Endothelial cell (in vitro differentiated cells): ENCODE measurements at regions not wholly inside any gene's neighbourhood (a gene's known extent, or its start where the extent isn't known, plus 50 kb on each side); places are given as distances from the start of the nearest gene placed in this dataset.

Source experiments
- DNase-seq: peaks from one replicate; pipeline ENCODE4 v3.0.0; 2021; ENCODE audit warnings: low spot score
- H3K27ac Mint-ChIP-seq: one replicate; pipeline ENCODE4 v1.8.0; 2021; ENCODE audit warnings: mixed read lengths, inconsistent platforms; ENCODE audit not compliant: unreplicated experiment
- H3K27me3 Mint-ChIP-seq: one replicate; pipeline ENCODE4 v1.8.0; 2021; ENCODE audit warnings: mild to moderate bottlenecking, moderate library complexity, mixed read lengths, inconsistent platforms; ENCODE audit not compliant: unreplicated experiment
- H3K36me3 Mint-ChIP-seq: one replicate; pipeline ENCODE4 v1.8.0; 2021; ENCODE audit warnings: mild to moderate bottlenecking, low read depth, mixed read lengths, inconsistent platforms; ENCODE audit not compliant: unreplicated experiment
- H3K4me1 Mint-ChIP-seq: one replicate; pipeline ENCODE4 v1.8.0; 2021; ENCODE audit warnings: mild to moderate bottlenecking, mixed read lengths, inconsistent platforms; ENCODE audit not compliant: unreplicated experiment
- H3K4me3 Mint-ChIP-seq: one replicate; pipeline ENCODE4 v1.8.0; 2021; ENCODE audit warnings: mild to moderate bottlenecking, mixed read lengths, inconsistent platforms; ENCODE audit not compliant: unreplicated experiment
- H3K9me3 Mint-ChIP-seq: one replicate; pipeline ENCODE4 v1.8.0; 2021; ENCODE audit warnings: mixed read lengths, inconsistent platforms; ENCODE audit not compliant: unreplicated experiment
- CTCF ChIP-seq: fragments of 200-600 bp; sonication (generic); IDR thresholded peaks from one replicate; pipeline ENCODE4 v1.5.0; 2021; ENCODE audit warnings: antibody characterized with exemption; ENCODE audit not compliant: unreplicated experiment

GRCh38 chr1:181353526-181353925, 129.8 kb upstream of the CACNA1E start:
- Mint-ChIP-seq H3K27ac (no peak overlapping the region), H3K9me3 (no peaks in the 10 kb centered on the region), H3K36me3 (no peaks in the 10 kb centered on the region), H3K27me3 (peaks cover 6% of the 10 kb centered on the region), H3K4me1 (peaks cover 7% of the 10 kb centered on the region), H3K4me3 (no peak overlapping the region)
- no peak for DNase-seq
- no peak for TF ChIP-seq CTCF

- peaks cover 7% of the 10 kb centered on the region for H3K4me1 Mint-ChIP-seq
- H3K27me3 Mint-ChIP-seq, result peaks cover 2% of the 10 kb centered on the region
- H3K36me3 Mint-ChIP-seq, result no peaks in the 10 kb centered on the region
- H3K4me3 Mint-ChIP-seq, result no peak overlapping the region
- no peak overlapping the region for H3K27ac Mint-ChIP-seq
- no peaks in the 10 kb centered on the region for H3K9me3 Mint-ChIP-seq
- TF ChIP-seq CTCF, result no peak
- DNase-seq, result no peak
Observed at GRCh38 chr1:181354865-181355264, 128.5 kb upstream of the CACNA1E start.

- Mint-ChIP-seq H3K4me1 (peaks cover 7% of the 10 kb centered on the region), H3K27me3 (peaks cover 2% of the 10 kb centered on the region), H3K36me3 (no peaks in the 10 kb centered on the region), H3K9me3 (no peaks in the 10 kb centered on the region), H3K4me3 (no peak overlapping the region), H3K27ac (no peak overlapping the region)
- no peak for TF ChIP-seq CTCF
- DNase-seq, result no peak
Observed at GRCh38 chr1:181356505-181357340, 126.6 kb upstream of the CACNA1E start.

DNA sequence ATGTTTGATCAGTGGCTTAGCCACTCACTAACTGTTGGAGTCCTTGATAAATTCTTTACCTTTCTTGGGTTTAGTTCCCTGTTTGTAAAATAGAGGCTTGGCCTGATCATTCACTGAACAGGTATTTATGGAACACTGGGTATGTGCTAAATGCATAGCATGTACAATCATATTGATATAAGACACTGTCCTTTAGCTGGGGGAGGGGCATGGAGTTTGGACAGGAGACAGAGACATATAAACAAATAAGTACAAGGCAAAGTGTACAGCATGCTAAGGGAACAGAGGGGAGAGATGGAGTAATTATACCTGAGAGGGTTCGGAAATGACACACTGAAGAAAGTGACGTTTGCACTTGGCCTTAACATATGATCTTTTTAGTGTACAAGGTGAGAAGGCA, 124.3 kb upstream of the CACNA1E start:
- Mint-ChIP-seq H3K36me3 (no peaks in the 10 kb centered on the region), H3K4me1 (peaks cover 7% of the 10 kb centered on the region), H3K27ac (no peak overlapping the region), H3K27me3 (peaks cover 4% of the 10 kb centered on the region), H3K9me3 (no peaks in the 10 kb centered on the region), H3K4me3 (no peak overlapping the region)
- DNase-seq, result no peak
- no peak for TF ChIP-seq CTCF

- Mint-ChIP-seq H3K9me3 (no peaks in the 10 kb centered on the region), H3K4me3 (no peak overlapping the region), H3K27me3 (peaks cover 6% of the 10 kb centered on the region), H3K27ac (no peak overlapping the region), H3K36me3 (no peaks in the 10 kb centered on the region), H3K4me1 (peaks cover 4% of the 10 kb centered on the region)
- DNase-seq, result no peak
- no peak for TF ChIP-seq CTCF
Observed at GRCh38 chr1:181364801-181365200, 118.5 kb upstream of the CACNA1E start.
